ENCODE measurements at regions not wholly inside any gene's neighbourhood (a gene's known extent, or its start where the extent isn't known, plus 50 kb on each side); places are given as distances from the start of the nearest gene placed in this dataset.

GRCh38 chr13:84491952-84492351, 609.7 kb upstream of the SLITRK1 start:
- TF ChIP-seq CTCF (IDR thresholded peaks at IDR 0.05) (no peak), POLR2A (IDR thresholded peaks at IDR 0.05) (no peak), POLR2AphosphoS5 (IDR thresholded peaks at IDR 0.05) (no peak), EP300 (IDR thresholded peaks at IDR 0.05) (no peak)
